ENCODE measurements at regions not wholly inside any gene's neighbourhood (a gene's known extent, or its start where the extent isn't known, plus 50 kb on each side); places are given as distances from the start of the nearest gene placed in this dataset.
"Not testable (repeated sequence)": the region's sequence is repeated elsewhere in the genome, so short reads cannot be mapped to it uniquely, and the experiment has no call there.

DNA sequence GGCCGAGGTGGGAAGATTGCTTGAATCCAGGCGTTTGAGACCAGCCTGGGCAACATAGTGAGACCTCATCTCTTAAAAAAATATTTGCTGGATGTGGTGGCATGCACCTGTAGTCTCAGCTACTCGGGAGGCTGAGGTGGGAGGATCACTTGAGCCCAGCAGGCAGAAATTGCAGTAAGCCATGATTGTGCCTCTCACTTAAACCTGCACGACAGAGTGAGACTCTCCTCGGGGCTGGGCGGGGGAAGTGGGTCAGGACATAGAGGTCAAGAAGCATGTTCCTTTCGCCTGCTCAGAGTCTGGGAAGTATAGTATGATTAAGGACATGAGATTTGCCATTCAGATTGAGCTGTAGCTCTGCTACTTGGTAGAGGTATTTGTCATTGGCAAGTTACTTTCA, 52.3 kb downstream of the SEPTIN7 start:
- not testable (repeated sequence) for DNase-seq (ENCODE audit: low spot score in 2 of 2); H3K9me3 Mint-ChIP-seq; ATAC-seq; H3K27ac Mint-ChIP-seq
- H3K36me3 Mint-ChIP-seq: peaks cover 4 to 48% of the 10 kb centered on the region in 2 donors

- Mint-ChIP-seq H3K9me3 (peaks cover 0 to 5% of the 10 kb centered on the region in 2 donors), H3K27ac (no peak overlapping the region), H3K36me3 (peaks cover 4 to 51% of the 10 kb centered on the region in 2 donors)
- ATAC-seq (no peak), DNase-seq (ENCODE audit: low spot score in 2 of 2) (no peak)
Observed at GRCh38 chr7:35854311-35854710, 53.5 kb downstream of the SEPTIN7 start.

- DNase-seq (ENCODE audit: low spot score in 2 of 2) (no peak), ATAC-seq (no peak)
- H3K9me3 Mint-ChIP-seq: peaks cover 0 to 5% of the 10 kb centered on the region in 2 donors
- no peak overlapping the region for H3K27ac Mint-ChIP-seq
- peaks cover 4 to 44% of the 10 kb centered on the region in 2 donors for H3K36me3 Mint-ChIP-seq
Observed at GRCh38 chr7:35856175-35856574, 55.3 kb downstream of the SEPTIN7 start.

DNA sequence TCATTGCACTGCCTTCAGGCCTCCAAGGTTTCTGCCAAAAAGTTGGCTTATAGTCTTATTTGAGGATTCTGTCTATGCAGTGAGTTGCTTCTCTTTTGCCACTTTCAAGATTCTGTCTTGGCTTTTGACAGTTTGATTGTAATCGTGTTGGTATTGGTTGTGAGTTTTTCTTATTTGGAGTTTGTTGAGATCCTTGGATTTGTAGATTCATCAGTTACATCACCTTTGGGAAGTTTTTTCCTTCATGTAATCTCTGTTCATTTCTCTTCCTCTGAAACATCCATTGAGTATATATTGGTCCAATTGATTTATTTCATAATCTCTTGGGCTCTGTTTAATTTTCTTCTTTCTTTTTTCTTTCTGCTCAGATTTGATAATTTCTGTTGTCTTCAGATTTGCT, 59.8 kb downstream of the SEPTIN7 start:
- Mint-ChIP-seq H3K9me3 (peaks cover 0 to 5% of the 10 kb centered on the region in 2 donors), H3K36me3 (peaks cover 0 to 28% of the 10 kb centered on the region in 2 donors), H3K27ac (no peak overlapping the region)
- DNase-seq (ENCODE audit: low spot score in 2 of 2) (no peak), ATAC-seq (no peak)

DNA sequence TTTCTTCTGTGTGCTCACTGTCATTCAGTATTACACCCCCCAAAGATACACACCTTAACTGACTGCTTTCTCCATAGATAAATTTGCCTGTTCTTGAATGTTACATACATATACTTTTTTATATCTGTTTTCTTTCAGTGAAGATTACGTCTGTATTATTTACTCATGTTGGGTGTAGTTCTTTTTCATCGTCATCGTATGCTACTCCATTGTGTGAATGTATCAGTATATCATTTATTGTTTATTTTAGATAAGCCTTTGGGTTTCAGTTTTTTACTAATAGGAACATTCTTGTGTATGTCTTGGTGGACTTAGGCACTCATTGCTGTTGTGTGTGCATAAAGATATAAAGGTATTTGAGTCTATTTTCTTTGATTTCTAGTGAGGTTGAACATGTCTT, 64.4 kb downstream of the SEPTIN7 start:
- Mint-ChIP-seq H3K9me3 (no peaks in the 10 kb centered on the region), H3K27ac (no peak overlapping the region), H3K36me3 (peaks cover 0 to 27% of the 10 kb centered on the region in 2 donors)
- ATAC-seq (no peak), DNase-seq (ENCODE audit: low spot score in 2 of 2) (no peak)

- ATAC-seq: no peak
- no peak for DNase-seq (ENCODE audit: low spot score in 2 of 2)
- Mint-ChIP-seq H3K27ac (no peak overlapping the region), H3K36me3 (peaks cover 0 to 31% of the 10 kb centered on the region in 2 donors), H3K9me3 (no peaks in the 10 kb centered on the region)
Observed at GRCh38 chr7:35866186-35866585, 65.3 kb downstream of the SEPTIN7 start.

DNA sequence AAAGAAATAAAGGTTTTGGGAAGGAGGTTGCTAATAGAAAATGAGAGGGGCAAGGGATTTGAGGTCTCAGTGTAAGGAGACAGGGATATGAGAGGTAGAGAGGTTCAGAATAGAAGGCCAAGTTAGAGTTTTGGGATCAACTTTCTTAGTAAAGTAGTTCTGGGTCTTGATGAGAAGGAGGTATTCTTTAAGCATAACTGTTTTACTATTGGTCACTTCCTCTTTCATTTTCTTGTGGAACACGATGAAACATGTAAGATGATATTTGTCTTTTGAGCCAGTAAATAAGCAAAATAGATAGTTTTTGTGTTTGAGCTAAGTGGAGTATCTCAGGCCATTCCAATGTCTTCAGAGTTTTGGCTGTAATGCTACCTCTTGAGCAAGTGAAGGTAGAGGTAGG, 68.3 kb downstream of the SEPTIN7 start:
- Mint-ChIP-seq H3K36me3 (peaks cover 0 to 31% of the 10 kb centered on the region in 2 donors), H3K27ac (peak overlapping the region in 1 of 2 donors; percentile 20)
- H3K9me3 Mint-ChIP-seq; DNase-seq (ENCODE audit: low spot score in 2 of 2); ATAC-seq: not testable (repeated sequence)

DNA sequence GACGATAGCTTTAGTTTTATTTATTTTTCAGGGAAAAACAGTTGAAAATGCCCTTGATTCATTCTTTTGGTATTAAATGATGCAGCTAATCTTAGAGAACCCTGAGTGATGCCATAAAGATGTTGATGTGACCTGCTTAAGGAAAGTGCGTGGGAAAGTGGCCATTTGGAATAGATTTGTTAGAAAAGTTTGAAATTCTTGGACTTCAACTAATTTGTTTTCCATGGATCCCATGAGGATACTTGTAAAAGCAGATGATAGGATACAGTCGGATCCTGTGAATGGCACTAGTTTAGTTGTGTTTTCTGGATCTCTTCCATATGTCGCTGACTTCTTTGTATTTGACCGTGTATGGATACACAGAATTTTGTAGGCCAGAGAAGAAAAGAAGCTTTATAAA, 69.0 kb downstream of the SEPTIN7 start:
- Mint-ChIP-seq H3K9me3 (no peaks in the 10 kb centered on the region), H3K36me3 (peaks cover 0 to 31% of the 10 kb centered on the region in 2 donors), H3K27ac (no peak overlapping the region)
- DNase-seq (ENCODE audit: low spot score in 2 of 2) (no peak), ATAC-seq (no peak)

- no peak overlapping the region for H3K27ac Mint-ChIP-seq
- H3K9me3 Mint-ChIP-seq: no peaks in the 10 kb centered on the region
- peaks cover 0 to 20% of the 10 kb centered on the region in 2 donors for H3K36me3 Mint-ChIP-seq
- no peak for ATAC-seq
- DNase-seq (ENCODE audit: low spot score in 2 of 2): no peak
Observed at GRCh38 chr7:35871856-35872255, 71.0 kb downstream of the SEPTIN7 start.

GRCh38 chr7:35874886-35875285, 74.0 kb downstream of the SEPTIN7 start:
- ATAC-seq: no peak
- no peaks in the 10 kb centered on the region for H3K9me3 Mint-ChIP-seq
- peaks cover 4 to 23% of the 10 kb centered on the region in 2 donors for H3K36me3 Mint-ChIP-seq
- DNase-seq (ENCODE audit: low spot score in 2 of 2): no peak
- H3K27ac Mint-ChIP-seq: no peak overlapping the region

DNA sequence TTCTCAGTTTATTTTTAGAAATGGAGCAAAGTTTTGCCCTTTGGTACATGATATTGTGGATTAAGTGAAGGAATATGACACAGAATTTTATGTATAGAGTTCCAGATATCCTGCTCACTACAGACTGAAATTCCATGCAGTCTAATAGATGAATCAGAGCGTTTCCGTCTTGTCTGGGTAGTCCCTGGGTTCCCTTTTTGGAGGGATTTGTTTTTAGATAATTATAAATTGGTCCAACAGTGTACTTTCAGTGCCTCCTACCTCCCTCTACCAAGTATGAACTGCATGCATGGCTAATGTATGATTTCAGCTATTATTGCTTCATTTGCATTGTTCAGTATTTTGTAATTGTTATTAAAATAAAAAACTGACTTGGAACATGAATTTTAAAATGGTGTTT, 74.4 kb downstream of the SEPTIN7 start:
- Mint-ChIP-seq H3K36me3 (peaks cover 4 to 22% of the 10 kb centered on the region in 2 donors), H3K27ac (no peak overlapping the region), H3K9me3 (no peaks in the 10 kb centered on the region)
- DNase-seq (ENCODE audit: low spot score in 2 of 2) (no peak), ATAC-seq (no peak)

GRCh38 chr7:35878351-35878750, 77.5 kb downstream of the SEPTIN7 start:
- peaks cover 4 to 22% of the 10 kb centered on the region in 2 donors for H3K36me3 Mint-ChIP-seq
- DNase-seq (ENCODE audit: low spot score in 2 of 2) (no peak), ATAC-seq (no peak)
- no peaks in the 10 kb centered on the region for H3K9me3 Mint-ChIP-seq
- H3K27ac Mint-ChIP-seq: peak overlapping the region; percentile 16 to 78

DNA sequence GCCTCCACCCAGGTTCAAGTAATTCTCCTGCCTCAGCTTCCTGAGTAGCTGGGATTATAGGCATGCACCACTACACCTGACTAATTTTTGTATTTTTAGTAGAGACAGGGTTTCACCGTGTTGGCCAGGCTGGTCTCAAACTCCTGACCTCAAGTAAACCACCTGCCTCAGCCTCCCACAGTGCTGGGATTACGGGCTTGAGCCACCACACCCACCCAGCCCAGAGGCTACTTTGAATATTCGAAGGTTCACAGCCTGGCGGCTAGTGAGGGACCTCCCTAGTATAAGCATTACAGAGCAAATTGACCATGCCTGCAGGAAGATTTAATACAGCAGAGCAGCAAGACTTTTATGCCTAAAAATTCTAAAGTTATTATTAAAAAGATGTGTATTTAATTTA, 86.6 kb downstream of the SEPTIN7 start:
- peaks cover 15 to 28% of the 10 kb centered on the region in 2 donors for H3K36me3 Mint-ChIP-seq
- ATAC-seq; DNase-seq (ENCODE audit: low spot score in 2 of 2); H3K27ac Mint-ChIP-seq; H3K9me3 Mint-ChIP-seq: not testable (repeated sequence)

- no peak overlapping the region for H3K27ac Mint-ChIP-seq
- ATAC-seq: no peak
- no peaks in the 10 kb centered on the region for H3K9me3 Mint-ChIP-seq
- DNase-seq (ENCODE audit: low spot score in 2 of 2): no peak
- peaks cover 15 to 28% of the 10 kb centered on the region in 2 donors for H3K36me3 Mint-ChIP-seq
Observed at GRCh38 chr7:35889001-35889400, 88.1 kb downstream of the SEPTIN7 start.

GRCh38 chr7:35889870-35890269, 89.0 kb downstream of the SEPTIN7 start:
- Mint-ChIP-seq H3K36me3 (peaks cover 15 to 30% of the 10 kb centered on the region in 2 donors), H3K9me3 (no peaks in the 10 kb centered on the region), H3K27ac (peak overlapping the region in 1 of 2 donors; percentile 40)
- DNase-seq (ENCODE audit: low spot score in 2 of 2) (no peak), ATAC-seq (no peak)

GRCh38 chr7:35891004-35891830, 90.4 kb downstream of the SEPTIN7 start:
- H3K9me3 Mint-ChIP-seq: no peaks in the 10 kb centered on the region

GRCh38 chr7:35893649-35894048, 92.8 kb downstream of the SEPTIN7 start:
- Mint-ChIP-seq H3K27ac (no peak overlapping the region), H3K9me3 (no peaks in the 10 kb centered on the region), H3K36me3 (peaks cover 10 to 27% of the 10 kb centered on the region in 2 donors)
- ATAC-seq: peak in 1 of 2 donors; percentile 18
- DNase-seq (ENCODE audit: low spot score in 2 of 2): no peak

More at GRCh38 chr7:35891004-35891830, 90.4 kb downstream of the SEPTIN7 start:
- Mint-ChIP-seq H3K36me3 (peaks cover 15 to 29% of the 10 kb centered on the region in 2 donors), H3K27ac (no peak overlapping the region)
- ATAC-seq: no peak
- DNase-seq (ENCODE audit: low spot score in 2 of 2): no peak

- ATAC-seq: no peak
- DNase-seq (ENCODE audit: low spot score in 2 of 2): no peak
- Mint-ChIP-seq H3K27ac (no peak overlapping the region), H3K36me3 (peaks cover under 1 to 16% of the 10 kb centered on the region in 2 donors), H3K9me3 (no peaks in the 10 kb centered on the region)
Observed at GRCh38 chr7:35894721-35895120, 93.9 kb downstream of the SEPTIN7 start.

Data from activated naive CD4-positive, alpha-beta T cell treated with anti-CD3 and anti-CD28 coated beads, Interleukin-2, amount 50 U/mL, for 72 hours (primary cell).